SK-N-MC (cell line): ENCODE measurements at regions not wholly inside any gene's neighbourhood (a gene's known extent, or its start where the extent isn't known, plus 50 kb on each side); places are given as distances from the start of the nearest gene placed in this dataset.

Experiments used
- EZH2 ChIP-seq: fragments of 200-600 bp; sonication (generic); IDR thresholded peaks from one replicate; pipeline ENCODE4 v1.6.1; 2017; ENCODE audit warnings: antibody characterized with exemption
- FOXP2 ChIP-seq: optimal IDR thresholded peaks from 2 replicates; pipeline ENCODE3; 2011; ENCODE audit warnings: mild to moderate bottlenecking, moderate library complexity; ENCODE audit not compliant: insufficient read depth; ENCODE audit errors: extremely low read length, control extremely low read depth
- POLR2AphosphoS5 ChIP-seq: IDR thresholded peaks from 2 replicates; pipeline ENCODE4 v1.6.1; 2012; ENCODE audit warnings: mild to moderate bottlenecking, low read depth, low read length, borderline replicate concordance

- no peak for TF ChIP-seq POLR2AphosphoS5
- no peak for TF ChIP-seq EZH2
- no peak for TF ChIP-seq FOXP2
Measured at GRCh38 chr2:163490281-163490680, 245.5 kb downstream of the FIGN start.
